ENCODE measurements at regions not wholly inside any gene's neighbourhood (a gene's known extent, or its start where the extent isn't known, plus 50 kb on each side); places are given as distances from the start of the nearest gene placed in this dataset.
"Not testable (repeated sequence)": the region's sequence is repeated elsewhere in the genome, so short reads cannot be mapped to it uniquely, and the experiment has no call there.

- TF ChIP-seq EZH2 (IDR thresholded peaks at IDR 0.05; ENCODE audit: borderline replicate concordance, low read length) = not testable (repeated sequence)
- peak in 1 of 2 donors; percentile 22 for TF ChIP-seq CTCF (conservative IDR thresholded peaks at IDR 0.05 in 1 of 2, IDR thresholded peaks at IDR 0.05 in 1 of 2; ENCODE audit: extremely low read depth in 1 of 2, insufficient read depth in 1 of 2, low read depth in 1 of 2, low read length in 2 of 2)
These were observed 4854.9 kb upstream of the OR11H1 start for GRCh38 chr22:10673065-10673464.

Measured in mammary epithelial cell (primary cell).